ENCODE measurements at regions not wholly inside any gene's neighbourhood (a gene's known extent, or its start where the extent isn't known, plus 50 kb on each side); places are given as distances from the start of the nearest gene placed in this dataset.

- TF ChIP-seq USF1 (IDR thresholded peaks at IDR 0.05) (no peak), CREB1 (IDR thresholded peaks at IDR 0.05; ENCODE audit: low read depth) (no peak), FOXM1 (IDR thresholded peaks at IDR 0.05; ENCODE audit: borderline replicate concordance, low read depth) (no peak)
Observed at GRCh38 chr7:159238541-159238940, 93.9 kb upstream of the VIPR2 start.

All from Ishikawa (cell line).